HEK293 (cell line): ENCODE measurements at regions not wholly inside any gene's neighbourhood (a gene's known extent, or its start where the extent isn't known, plus 50 kb on each side); places are given as distances from the start of the nearest gene placed in this dataset.

Experiments used
- CTCF ChIA-PET: fragments of 350-600 bp; formaldehyde crosslinking; extraction: SDS; loops from one replicate; lab custom pipeline; 2021; ENCODE audit warnings: antibody characterized with exemption; lab: Yijun Ruan, JAX
- POLR2A ChIA-PET: fragments of 300-600 bp; formaldehyde crosslinking; extraction: SDS; loops from one replicate; lab custom pipeline; 2020; ENCODE audit warnings: antibody characterized with exemption, inconsistent platforms; lab: Yijun Ruan, JAX
- H3K27ac ChIP-seq: fragments of 200-500 bp; sonication (Bioruptor generic); 2 replicates; pipeline ENCODE4 v1.5.1; 2014; ENCODE audit warnings: low read depth, low read length, control low read depth, inconsistent platforms; ENCODE audit errors: extremely low read depth
- H3K36me3 ChIP-seq, 2 experiments: fragments of 200-500 bp in 1 of 2; sonication (Bioruptor generic) in 1 of 2; 1 replicate in 1 of 2; 2 replicates in 1 of 2; pipeline ENCODE4 v1.5.1; 2014 to 2017; ENCODE audit warnings: inconsistent platforms in 2 of 2, low read length in 2 of 2; ENCODE audit not compliant: control insufficient read depth in 2 of 2, insufficient read depth in 1 of 2
- H3K4me1 ChIP-seq: fragments of 200-500 bp; sonication (Bioruptor generic); 2 replicates; pipeline ENCODE4 v1.5.1; 2014; ENCODE audit warnings: mild to moderate bottlenecking, low read length, inconsistent platforms; ENCODE audit not compliant: control insufficient read depth, insufficient read depth
- H3K4me3 ChIP-seq: 2 replicates; pipeline ENCODE4 v1.5.1; 2011; ENCODE audit warnings: low read depth, mild to moderate bottlenecking, control low read depth, low read length, moderate library complexity
- H3K9me3 ChIP-seq: fragments of 200-500 bp; sonication (Bioruptor generic); 2 replicates; pipeline ENCODE4 v1.5.1; 2014; ENCODE audit warnings: low read depth, low read length, inconsistent platforms; ENCODE audit not compliant: control insufficient read depth, insufficient read depth
- HOXD13 ChIP-seq: sonication (generic); formaldehyde crosslinking; IDR thresholded peaks from 2 replicates; pipeline ENCODE4 v1.8.0; 2022; ENCODE audit warnings: missing genetic modification reagents, borderline replicate concordance
- YY1 ChIP-seq: fragments of 450-650 bp; formaldehyde crosslinking; IDR thresholded peaks from 2 replicates; pipeline ENCODE4 v1.5.1; 2018; ENCODE audit warnings: missing biosample characterization, missing genetic modification characterization
- ZFHX2 ChIP-seq: fragments of 450-650 bp; formaldehyde crosslinking; conservative IDR thresholded peaks from 2 replicates; pipeline ENCODE4 v1.5.1; 2016; ENCODE audit warnings: missing biosample characterization, missing genetic modification characterization
- ZFP3 ChIP-seq: fragments of 450-650 bp; formaldehyde crosslinking; IDR thresholded peaks from 2 replicates; pipeline ENCODE4 v1.5.1; 2016; ENCODE audit warnings: low read depth, missing biosample characterization, missing genetic modification characterization
- ZFP69B ChIP-seq: fragments of 450-650 bp; formaldehyde crosslinking; IDR thresholded peaks from 2 replicates; pipeline ENCODE4 v1.5.1; 2016; ENCODE audit warnings: missing biosample characterization, missing genetic modification characterization
- ZNF133 ChIP-seq: fragments of 450-650 bp; formaldehyde crosslinking; IDR thresholded peaks from 2 replicates; pipeline ENCODE4 v1.5.1; 2016; ENCODE audit warnings: missing biosample characterization, missing genetic modification characterization
- ZNF155 ChIP-seq: fragments of 450-650 bp; formaldehyde crosslinking; IDR thresholded peaks from 2 replicates; pipeline ENCODE4 v1.5.1; 2016; ENCODE audit warnings: missing biosample characterization, missing genetic modification characterization
- ZNF157 ChIP-seq: fragments of 450-650 bp; formaldehyde crosslinking; IDR thresholded peaks from 2 replicates; pipeline ENCODE4 v1.5.1; 2016; ENCODE audit warnings: missing biosample characterization, missing genetic modification characterization
- ZNF2 ChIP-seq: fragments of 450-650 bp; formaldehyde crosslinking; IDR thresholded peaks from 2 replicates; pipeline ENCODE4 v1.5.1; 2016; ENCODE audit warnings: missing biosample characterization, missing genetic modification characterization
- ZNF416 ChIP-seq: fragments of 450-650 bp; formaldehyde crosslinking; IDR thresholded peaks from 2 replicates; pipeline ENCODE4 v1.5.1; 2016; ENCODE audit warnings: missing biosample characterization, missing genetic modification characterization
- ZNF433 ChIP-seq: fragments of 450-650 bp; formaldehyde crosslinking; IDR thresholded peaks from 2 replicates; pipeline ENCODE4 v1.5.1; 2016; ENCODE audit warnings: missing biosample characterization, missing genetic modification characterization, low read depth
- ZNF514 ChIP-seq: fragments of 450-650 bp; formaldehyde crosslinking; IDR thresholded peaks from 2 replicates; pipeline ENCODE4 v1.5.1; 2016; ENCODE audit warnings: missing biosample characterization, missing genetic modification characterization
- ZNF561 ChIP-seq: fragments of 450-650 bp; IDR thresholded peaks from 2 replicates; pipeline ENCODE4 v1.5.1; 2018; ENCODE audit warnings: missing biosample characterization, missing genetic modification characterization, borderline replicate concordance
- ZNF596 ChIP-seq: fragments of 450-650 bp; IDR thresholded peaks from 2 replicates; pipeline ENCODE4 v1.5.0; 2018; ENCODE audit warnings: missing biosample characterization, mild to moderate bottlenecking, missing genetic modification characterization, moderate library complexity
- ZNF623 ChIP-seq: fragments of 450-650 bp; formaldehyde crosslinking; IDR thresholded peaks from 2 replicates; pipeline ENCODE4 v1.5.1; 2016; ENCODE audit warnings: missing biosample characterization, missing genetic modification characterization
- ZNF785 ChIP-seq: fragments of 450-650 bp; formaldehyde crosslinking; IDR thresholded peaks from 2 replicates; pipeline ENCODE4 v1.5.1; 2016; ENCODE audit warnings: missing biosample characterization, missing genetic modification characterization
- TF ChIP-seq, protein P1 (sequence below): fragments of 450-650 bp; formaldehyde crosslinking; IDR thresholded peaks from 2 replicates; pipeline ENCODE4 v1.5.1; 2016; ENCODE audit warnings: missing biosample characterization, missing genetic modification characterization, low read depth
- TF ChIP-seq, protein P2 (sequence below): fragments of 450-650 bp; formaldehyde crosslinking; IDR thresholded peaks from 2 replicates; pipeline ENCODE4 v1.5.1; 2016; ENCODE audit warnings: missing biosample characterization, missing genetic modification characterization
- TF ChIP-seq, protein P3 (sequence below): fragments of 450-650 bp; formaldehyde crosslinking; IDR thresholded peaks from 2 replicates; pipeline ENCODE4 v1.5.1; 2016; ENCODE audit warnings: missing biosample characterization, missing genetic modification characterization
- TF ChIP-seq, protein P4 (sequence below): fragments of 450-650 bp; formaldehyde crosslinking; IDR thresholded peaks from 2 replicates; pipeline ENCODE4 v1.5.1; 2017; ENCODE audit warnings: missing biosample characterization, missing genetic modification characterization

DNA sequence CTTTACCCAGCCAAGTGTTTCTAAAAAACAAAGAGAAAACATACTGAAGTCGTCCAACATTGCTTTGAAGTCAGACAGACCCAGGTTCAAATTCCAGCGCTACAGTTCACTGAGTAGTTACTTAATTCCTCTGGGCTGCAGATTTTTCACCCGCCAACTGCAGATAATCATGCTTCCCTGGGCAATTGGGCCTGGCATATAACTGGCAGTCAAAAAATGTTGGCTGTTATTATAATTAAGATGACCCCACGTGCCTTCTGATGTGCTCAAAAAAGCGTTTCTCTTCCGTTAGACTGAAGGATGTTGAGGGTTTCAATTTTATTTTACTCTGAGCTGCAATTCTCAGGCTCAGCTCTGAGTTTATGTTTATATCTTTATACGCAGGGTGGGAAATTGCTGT, 156.1 kb upstream of the CITED2 start:
- H3K27ac ChIP-seq, result no peak overlapping the region
- CTCF ChIA-PET, result no interaction called here
- TF ChIP-seq, protein P1, sequence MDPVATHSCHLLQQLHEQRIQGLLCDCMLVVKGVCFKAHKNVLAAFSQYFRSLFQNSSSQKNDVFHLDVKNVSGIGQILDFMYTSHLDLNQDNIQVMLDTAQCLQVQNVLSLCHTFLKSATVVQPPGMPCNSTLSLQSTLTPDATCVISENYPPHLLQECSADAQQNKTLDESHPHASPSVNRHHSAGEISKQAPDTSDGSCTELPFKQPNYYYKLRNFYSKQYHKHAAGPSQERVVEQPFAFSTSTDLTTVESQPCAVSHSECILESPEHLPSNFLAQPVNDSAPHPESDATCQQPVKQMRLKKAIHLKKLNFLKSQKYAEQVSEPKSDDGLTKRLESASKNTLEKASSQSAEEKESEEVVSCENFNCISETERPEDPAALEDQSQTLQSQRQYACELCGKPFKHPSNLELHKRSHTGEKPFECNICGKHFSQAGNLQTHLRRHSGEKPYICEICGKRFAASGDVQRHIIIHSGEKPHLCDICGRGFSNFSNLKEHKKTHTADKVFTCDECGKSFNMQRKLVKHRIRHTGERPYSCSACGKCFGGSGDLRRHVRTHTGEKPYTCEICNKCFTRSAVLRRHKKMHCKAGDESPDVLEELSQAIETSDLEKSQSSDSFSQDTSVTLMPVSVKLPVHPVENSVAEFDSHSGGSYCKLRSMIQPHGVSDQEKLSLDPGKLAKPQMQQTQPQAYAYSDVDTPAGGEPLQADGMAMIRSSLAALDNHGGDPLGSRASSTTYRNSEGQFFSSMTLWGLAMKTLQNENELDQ (tag by site-specific recombination), result no peak
- TF ChIP-seq ZNF596 (tag by site-specific recombination), result no peak
- TF ChIP-seq YY1 (tag by site-specific recombination), result no peak
- TF ChIP-seq ZNF514 (tag by site-specific recombination), result no peak
- no peak for TF ChIP-seq ZNF785 (tag by site-specific recombination)
- TF ChIP-seq ZNF416 (tag by site-specific recombination), result no peak
- no peaks in the 10 kb centered on the region for H3K9me3 ChIP-seq
- POLR2A ChIA-PET, result interaction anchor here (1.1 kb wide), 1 partner anchor 156 kb away, joined by 5 read pairs; the partner anchor contains the start of gene CITED2
- H3K36me3 ChIP-seq, result no peaks in the 10 kb centered on the region
- H3K4me1 ChIP-seq, result no peaks in the 10 kb centered on the region
- H3K4me3 ChIP-seq, result no peak overlapping the region

DNA sequence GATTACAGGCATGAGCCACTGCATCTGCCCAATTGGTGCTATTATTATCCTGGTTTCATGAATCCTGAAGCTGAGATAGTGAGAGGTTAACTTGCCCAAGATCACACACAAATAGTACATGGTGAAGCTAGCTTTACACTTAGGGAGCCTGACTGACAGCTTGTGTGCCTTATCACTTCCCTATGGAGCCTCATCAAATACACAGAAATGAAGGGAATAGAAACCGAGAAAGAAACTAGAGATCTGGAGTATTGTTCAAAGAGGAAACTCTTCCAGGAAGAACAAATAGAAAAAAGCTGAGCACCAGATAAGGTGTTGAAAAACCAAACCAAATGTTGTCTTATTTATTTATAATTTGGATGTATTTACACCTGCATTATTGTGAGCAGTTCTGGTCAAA, 155.0 kb upstream of the CITED2 start:
- H3K27ac ChIP-seq, result no peak overlapping the region
- no peak overlapping the region for H3K4me3 ChIP-seq
- no peaks in the 10 kb centered on the region for H3K9me3 ChIP-seq
- no peaks in the 10 kb centered on the region for H3K4me1 ChIP-seq
- TF ChIP-seq, protein P2, sequence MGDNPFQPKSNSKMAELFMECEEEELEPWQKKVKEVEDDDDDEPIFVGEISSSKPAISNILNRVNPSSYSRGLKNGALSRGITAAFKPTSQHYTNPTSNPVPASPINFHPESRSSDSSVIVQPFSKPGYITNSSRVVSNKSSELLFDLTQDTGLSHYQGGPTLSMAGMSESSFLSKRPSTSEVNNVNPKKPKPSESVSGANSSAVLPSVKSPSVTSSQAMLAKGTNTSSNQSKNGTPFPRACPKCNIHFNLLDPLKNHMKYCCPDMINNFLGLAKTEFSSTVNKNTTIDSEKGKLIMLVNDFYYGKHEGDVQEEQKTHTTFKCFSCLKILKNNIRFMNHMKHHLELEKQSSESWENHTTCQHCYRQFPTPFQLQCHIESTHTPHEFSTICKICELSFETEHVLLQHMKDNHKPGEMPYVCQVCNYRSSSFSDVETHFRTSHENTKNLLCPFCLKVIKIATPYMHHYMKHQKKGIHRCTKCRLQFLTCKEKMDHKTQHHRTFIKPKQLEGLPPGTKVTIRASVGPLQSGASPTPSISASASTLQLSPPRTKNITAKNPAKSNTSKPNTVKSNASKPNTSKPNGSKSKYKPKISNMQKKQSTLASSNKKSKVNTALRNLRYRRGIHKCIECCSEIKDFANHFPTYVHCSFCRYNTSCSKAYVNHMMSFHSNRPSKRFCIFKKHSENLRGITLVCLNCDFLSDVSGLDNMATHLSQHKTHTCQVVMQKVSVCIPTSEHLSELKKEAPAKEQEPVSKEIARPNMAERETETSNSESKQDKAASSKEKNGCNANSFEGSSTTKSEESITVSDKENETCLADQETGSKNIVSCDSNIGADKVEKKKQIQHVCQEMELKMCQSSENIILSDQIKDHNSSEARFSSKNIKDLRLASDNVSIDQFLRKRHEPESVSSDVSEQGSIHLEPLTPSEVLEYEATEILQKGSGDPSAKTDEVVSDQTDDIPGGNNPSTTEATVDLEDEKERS (tag by site-specific recombination), result no peak
- no peaks in the 10 kb centered on the region for H3K36me3 ChIP-seq
- CTCF ChIA-PET, result interaction anchor here (0.7 kb wide), 1 partner anchor 466 kb away, joined by 3 read pairs; no protein-coding TSS in a partner anchor
- POLR2A ChIA-PET, result no interaction called here

DNA sequence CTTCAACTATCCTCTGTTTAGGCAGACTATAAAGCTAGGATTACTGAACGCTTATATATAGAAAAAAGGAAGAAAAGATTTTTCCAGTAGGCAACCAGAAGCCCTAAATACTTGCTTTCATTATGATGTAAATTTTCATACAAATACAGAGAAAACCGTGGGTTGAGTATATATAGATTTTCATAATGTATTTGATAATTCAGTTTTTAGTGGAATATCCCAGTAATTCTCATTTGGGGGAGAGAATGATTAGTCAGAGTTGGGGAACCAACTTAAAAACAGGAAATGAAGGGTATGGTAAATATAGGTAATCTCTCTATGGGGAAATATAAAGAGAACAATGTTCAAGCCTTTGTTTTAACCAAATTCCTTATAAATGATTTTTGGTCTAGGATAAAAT, 154.0 kb upstream of the CITED2 start:
- CTCF ChIA-PET, result interaction anchor here (0.7 kb wide), 1 partner anchor 465 kb away, joined by 3 read pairs; no protein-coding TSS in a partner anchor
- Histone ChIP-seq H3K4me3 (no peak overlapping the region), H3K36me3 (no peaks in the 10 kb centered on the region)
- TF ChIP-seq ZNF433 (no peak), ZNF133 (tag by site-specific recombination) (no peak), HOXD13 (CRISPR knock-in tag) (no peak), ZNF155 (tag by site-specific recombination) (no peak), ZNF561 (tag by site-specific recombination) (no peak), ZFP69B (tag by site-specific recombination) (no peak), ZFP3 (tag by site-specific recombination) (no peak), ZNF623 (tag by site-specific recombination) (no peak), ZNF157 (tag by site-specific recombination) (no peak), ZNF2 (no peak), ZFHX2 (tag by site-specific recombination) (no peak)
- TF ChIP-seq, protein P3, sequence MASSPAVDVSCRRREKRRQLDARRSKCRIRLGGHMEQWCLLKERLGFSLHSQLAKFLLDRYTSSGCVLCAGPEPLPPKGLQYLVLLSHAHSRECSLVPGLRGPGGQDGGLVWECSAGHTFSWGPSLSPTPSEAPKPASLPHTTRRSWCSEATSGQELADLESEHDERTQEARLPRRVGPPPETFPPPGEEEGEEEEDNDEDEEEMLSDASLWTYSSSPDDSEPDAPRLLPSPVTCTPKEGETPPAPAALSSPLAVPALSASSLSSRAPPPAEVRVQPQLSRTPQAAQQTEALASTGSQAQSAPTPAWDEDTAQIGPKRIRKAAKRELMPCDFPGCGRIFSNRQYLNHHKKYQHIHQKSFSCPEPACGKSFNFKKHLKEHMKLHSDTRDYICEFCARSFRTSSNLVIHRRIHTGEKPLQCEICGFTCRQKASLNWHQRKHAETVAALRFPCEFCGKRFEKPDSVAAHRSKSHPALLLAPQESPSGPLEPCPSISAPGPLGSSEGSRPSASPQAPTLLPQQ (tag by site-specific recombination), result no peak
- TF ChIP-seq, protein P4, sequence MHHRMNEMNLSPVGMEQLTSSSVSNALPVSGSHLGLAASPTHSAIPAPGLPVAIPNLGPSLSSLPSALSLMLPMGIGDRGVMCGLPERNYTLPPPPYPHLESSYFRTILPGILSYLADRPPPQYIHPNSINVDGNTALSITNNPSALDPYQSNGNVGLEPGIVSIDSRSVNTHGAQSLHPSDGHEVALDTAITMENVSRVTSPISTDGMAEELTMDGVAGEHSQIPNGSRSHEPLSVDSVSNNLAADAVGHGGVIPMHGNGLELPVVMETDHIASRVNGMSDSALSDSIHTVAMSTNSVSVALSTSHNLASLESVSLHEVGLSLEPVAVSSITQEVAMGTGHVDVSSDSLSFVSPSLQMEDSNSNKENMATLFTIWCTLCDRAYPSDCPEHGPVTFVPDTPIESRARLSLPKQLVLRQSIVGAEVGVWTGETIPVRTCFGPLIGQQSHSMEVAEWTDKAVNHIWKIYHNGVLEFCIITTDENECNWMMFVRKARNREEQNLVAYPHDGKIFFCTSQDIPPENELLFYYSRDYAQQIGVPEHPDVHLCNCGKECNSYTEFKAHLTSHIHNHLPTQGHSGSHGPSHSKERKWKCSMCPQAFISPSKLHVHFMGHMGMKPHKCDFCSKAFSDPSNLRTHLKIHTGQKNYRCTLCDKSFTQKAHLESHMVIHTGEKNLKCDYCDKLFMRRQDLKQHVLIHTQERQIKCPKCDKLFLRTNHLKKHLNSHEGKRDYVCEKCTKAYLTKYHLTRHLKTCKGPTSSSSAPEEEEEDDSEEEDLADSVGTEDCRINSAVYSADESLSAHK (tag by site-specific recombination), result no peak
- TF ChIP-seq, all 188 proteins: peak for 0
- Histone ChIP-seq H3K9me3 (no peaks in the 10 kb centered on the region), H3K4me1 (no peaks in the 10 kb centered on the region), H3K27ac (no peak overlapping the region)
- POLR2A ChIA-PET, result no interaction called here
